MM.1S (cell line): ENCODE measurements at regions not wholly inside any gene's neighbourhood (a gene's known extent, or its start where the extent isn't known, plus 50 kb on each side); places are given as distances from the start of the nearest gene placed in this dataset.

Source experiments
- DNase-seq: peaks from one replicate; pipeline ENCODE4 v3.0.0-alpha.2; 2015
- H2AFZ ChIP-seq: fragments of 300-600 bp; sonication (generic); 2 replicates; pipeline ENCODE4 v1.6.0; 2016; ENCODE audit warnings: antibody characterized with exemption, low read length
- H3F3A ChIP-seq: fragments of 300-600 bp; sonication (generic); 2 replicates; pipeline ENCODE4 v1.6.1; 2016; ENCODE audit warnings: mild to moderate bottlenecking, antibody characterized with exemption, low read length, moderate library complexity, mixed read lengths; ENCODE audit not compliant: insufficient read depth
- H3K27ac ChIP-seq: fragments of 300-600 bp; sonication (generic); 2 replicates; pipeline ENCODE4 v1.5.1; 2016; ENCODE audit warnings: mild to moderate bottlenecking, low read length
- H3K27me3 ChIP-seq: fragments of 300-600 bp; sonication (generic); replicated peaks from 2 replicates; pipeline ENCODE4 v1.6.0; 2016; ENCODE audit warnings: low read length; ENCODE audit not compliant: insufficient read depth
- H3K36me3 ChIP-seq: fragments of 300-600 bp; sonication (generic); replicated peaks from 2 replicates; pipeline ENCODE4 v1.6.1; 2016; ENCODE audit warnings: mild to moderate bottlenecking, low read length, mixed read lengths; ENCODE audit not compliant: insufficient read depth
- H3K4me1 ChIP-seq: fragments of 300-600 bp; sonication (generic); 2 replicates; pipeline ENCODE4 v1.6.1; 2016; ENCODE audit warnings: low read length, mixed read lengths
- H3K4me2 ChIP-seq: fragments of 300-600 bp; sonication (generic); 2 replicates; pipeline ENCODE4 v1.6.0; 2016; ENCODE audit warnings: low read depth, low read length
- H3K4me3 ChIP-seq: fragments of 300-600 bp; sonication (generic); 2 replicates; pipeline ENCODE4 v1.5.1; 2016; ENCODE audit warnings: low read length, mixed read lengths
- H3K79me2 ChIP-seq: fragments of 300-600 bp; sonication (generic); 2 replicates; pipeline ENCODE4 v1.6.1; 2016; ENCODE audit warnings: mixed run types, low read length, mixed read lengths
- H3K9ac ChIP-seq: fragments of 300-600 bp; sonication (generic); 2 replicates; pipeline ENCODE4 v1.6.1; 2016; ENCODE audit warnings: low read length, mixed read lengths
- H3K9me2 ChIP-seq: fragments of 300-600 bp; sonication (generic); replicated peaks from 2 replicates; pipeline ENCODE4 v1.6.1; 2016; ENCODE audit warnings: mild to moderate bottlenecking, low read length, mixed read lengths; ENCODE audit not compliant: insufficient read depth
- H3K9me3 ChIP-seq: fragments of 300-600 bp; sonication (generic); replicated peaks from 2 replicates; pipeline ENCODE4 v1.6.1; 2016; ENCODE audit warnings: mild to moderate bottlenecking, low read length, mixed read lengths; ENCODE audit not compliant: insufficient read depth
- H4K20me1 ChIP-seq: fragments of 300-600 bp; sonication (generic); 2 replicates; pipeline ENCODE4 v1.6.1; 2016; ENCODE audit warnings: mild to moderate bottlenecking, low read length, moderate library complexity, mixed read lengths; ENCODE audit not compliant: insufficient read depth
- EZH2 ChIP-seq: fragments of 300-600 bp; sonication (generic); optimal IDR thresholded peaks from 2 replicates; pipeline ENCODE3; 2017; ENCODE audit warnings: low read depth, mild to moderate bottlenecking, antibody characterized with exemption, low read length, mixed read lengths
- EZH2phosphoT487 ChIP-seq: fragments of 300-600 bp; sonication (generic); IDR thresholded peaks from 2 replicates; pipeline ENCODE4 v1.6.1; 2018; ENCODE audit warnings: antibody characterized with exemption, low read length
- TF ChIP-seq, protein P1 (sequence below): fragments of 300-600 bp; sonication (generic); IDR thresholded peaks from 2 replicates; pipeline ENCODE4 v1.5.1; 2016; ENCODE audit warnings: antibody characterized with exemption, low read length, mixed read lengths

DNA sequence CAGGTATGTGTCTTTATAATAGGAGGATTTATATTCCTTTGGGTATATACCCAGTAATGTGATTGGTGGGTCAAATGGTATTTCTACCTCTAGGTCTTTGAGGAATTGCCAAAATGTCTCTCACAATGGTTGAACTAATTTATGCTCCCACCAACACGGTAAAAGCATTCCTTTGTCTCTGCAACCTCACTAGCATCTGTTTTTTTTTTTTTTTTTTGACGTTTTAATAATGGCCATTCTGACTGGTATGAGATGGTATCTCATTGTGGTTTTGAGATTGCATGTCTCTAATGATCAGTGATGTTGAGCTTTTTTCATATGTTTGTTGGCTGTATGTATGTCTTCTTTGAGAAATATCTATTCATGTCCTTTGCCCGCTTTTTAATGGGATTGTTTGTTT is 144.9 kb upstream of the RGS17 start:
- H3K27me3 ChIP-seq: no peaks in the 10 kb centered on the region

DNA sequence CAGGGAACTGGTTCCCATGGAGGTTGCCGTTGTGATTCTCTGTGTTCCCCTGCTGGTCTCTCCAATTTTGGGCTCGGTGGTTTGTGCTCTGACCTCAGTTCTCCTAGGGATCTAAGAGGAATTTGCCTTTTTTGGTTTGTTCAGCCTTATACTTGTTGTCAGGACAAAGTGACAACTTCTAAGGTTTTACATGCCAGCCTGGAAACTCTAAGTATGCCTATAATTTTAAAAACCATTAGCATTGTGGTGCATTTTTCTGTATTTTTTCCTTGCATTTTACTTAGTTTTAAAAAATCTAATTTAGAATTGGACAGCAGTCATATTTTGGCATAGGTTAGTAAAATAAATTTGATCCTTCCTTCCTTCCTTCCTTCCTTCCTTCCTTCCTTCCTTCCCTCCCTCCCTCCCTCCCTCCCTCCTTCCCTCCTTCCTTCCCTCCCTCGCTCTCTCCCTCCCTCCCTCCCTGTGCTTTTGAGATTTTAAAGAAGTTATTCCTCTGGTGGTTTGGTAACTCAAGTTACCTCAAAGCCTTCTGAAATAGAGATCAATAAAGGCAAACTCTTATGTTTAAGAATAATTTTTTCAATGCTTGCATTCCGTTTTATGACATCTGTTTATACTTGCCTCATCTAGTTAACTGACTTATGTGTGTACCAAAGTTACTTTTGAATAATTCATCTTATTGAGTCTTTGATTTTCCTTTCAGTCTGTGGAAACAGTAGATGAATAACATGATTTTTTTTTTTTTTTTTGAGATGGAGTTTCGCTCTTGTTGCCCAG is 141.3 kb upstream of the RGS17 start:
- Histone ChIP-seq H4K20me1 (no peaks in the 10 kb centered on the region), H3F3A (no peaks in the 10 kb centered on the region), H3K79me2 (no peaks in the 10 kb centered on the region), H3K27ac (no peak overlapping the region), H3K9me3 (no peaks in the 10 kb centered on the region), H3K4me3 (no peak overlapping the region), H3K4me1 (no peaks in the 10 kb centered on the region), H3K27me3 (no peaks in the 10 kb centered on the region), H3K9me2 (no peaks in the 10 kb centered on the region), H3K9ac (no peak overlapping the region), H3K36me3 (no peaks in the 10 kb centered on the region), H2AFZ (no peak overlapping the region), H3K4me2 (no peak overlapping the region)
- no peak for DNase-seq
- TF ChIP-seq EZH2phosphoT487 (no peak), EZH2 (no peak)
- TF ChIP-seq, protein P1, sequence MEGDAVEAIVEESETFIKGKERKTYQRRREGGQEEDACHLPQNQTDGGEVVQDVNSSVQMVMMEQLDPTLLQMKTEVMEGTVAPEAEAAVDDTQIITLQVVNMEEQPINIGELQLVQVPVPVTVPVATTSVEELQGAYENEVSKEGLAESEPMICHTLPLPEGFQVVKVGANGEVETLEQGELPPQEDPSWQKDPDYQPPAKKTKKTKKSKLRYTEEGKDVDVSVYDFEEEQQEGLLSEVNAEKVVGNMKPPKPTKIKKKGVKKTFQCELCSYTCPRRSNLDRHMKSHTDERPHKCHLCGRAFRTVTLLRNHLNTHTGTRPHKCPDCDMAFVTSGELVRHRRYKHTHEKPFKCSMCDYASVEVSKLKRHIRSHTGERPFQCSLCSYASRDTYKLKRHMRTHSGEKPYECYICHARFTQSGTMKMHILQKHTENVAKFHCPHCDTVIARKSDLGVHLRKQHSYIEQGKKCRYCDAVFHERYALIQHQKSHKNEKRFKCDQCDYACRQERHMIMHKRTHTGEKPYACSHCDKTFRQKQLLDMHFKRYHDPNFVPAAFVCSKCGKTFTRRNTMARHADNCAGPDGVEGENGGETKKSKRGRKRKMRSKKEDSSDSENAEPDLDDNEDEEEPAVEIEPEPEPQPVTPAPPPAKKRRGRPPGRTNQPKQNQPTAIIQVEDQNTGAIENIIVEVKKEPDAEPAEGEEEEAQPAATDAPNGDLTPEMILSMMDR: no peak

More for the DNA sequence above, 144.9 kb upstream of the RGS17 start:
- Histone ChIP-seq H3K36me3 (no peaks in the 10 kb centered on the region), H4K20me1 (no peaks in the 10 kb centered on the region), H3K4me1 (no peaks in the 10 kb centered on the region), H3K9me3 (no peaks in the 10 kb centered on the region), H3F3A (no peaks in the 10 kb centered on the region), H3K27ac (no peak overlapping the region), H3K9me2 (no peaks in the 10 kb centered on the region), H2AFZ (no peak overlapping the region), H3K9ac (no peak overlapping the region), H3K4me2 (no peak overlapping the region), H3K4me3 (no peak overlapping the region), H3K79me2 (no peaks in the 10 kb centered on the region)
- TF ChIP-seq, protein P1: no peak
- TF ChIP-seq EZH2phosphoT487 (no peak), EZH2 (no peak)
- DNase-seq: no peak

DNA sequence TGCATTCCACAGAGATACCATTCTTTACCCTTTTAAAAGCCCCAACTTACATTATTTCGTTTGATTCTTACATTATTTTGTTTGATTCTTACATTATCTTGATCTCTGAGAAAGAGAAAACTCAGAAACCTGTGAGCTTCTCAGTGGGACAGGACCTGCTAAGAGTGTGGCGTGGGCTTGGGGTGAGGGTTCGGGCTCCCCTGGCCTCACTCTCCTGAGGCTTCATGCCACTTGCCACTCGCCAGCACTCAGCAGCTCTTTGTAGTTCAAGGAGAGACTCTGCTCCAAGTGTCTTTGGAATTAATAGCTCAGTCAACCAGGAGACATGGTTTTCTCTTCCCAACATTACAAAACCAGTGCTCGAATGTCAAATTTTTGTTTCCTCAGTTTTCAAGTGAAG is 132.4 kb upstream of the RGS17 start:
- DNase-seq: no peak
- no peak overlapping the region for H2AFZ ChIP-seq
- no peaks in the 10 kb centered on the region for H3K27me3 ChIP-seq

More for the DNA sequence above, 132.4 kb upstream of the RGS17 start:
- H3K36me3 ChIP-seq: no peaks in the 10 kb centered on the region
- H4K20me1 ChIP-seq: no peaks in the 10 kb centered on the region
- TF ChIP-seq EZH2 (no peak), EZH2phosphoT487 (no peak)
- TF ChIP-seq, protein P1: no peak
- H3K4me2 ChIP-seq: no peak overlapping the region
- H3K4me3 ChIP-seq: no peak overlapping the region
- H3K4me1 ChIP-seq: no peaks in the 10 kb centered on the region
- no peaks in the 10 kb centered on the region for H3K9me2 ChIP-seq
- H3K9ac ChIP-seq: no peak overlapping the region
- H3K79me2 ChIP-seq: no peaks in the 10 kb centered on the region
- H3K9me3 ChIP-seq: no peaks in the 10 kb centered on the region
- H3K27ac ChIP-seq: no peak overlapping the region
- no peaks in the 10 kb centered on the region for H3F3A ChIP-seq
